CD14-positive monocyte (primary cell): ENCODE measurements at regions not wholly inside any gene's neighbourhood (a gene's known extent, or its start where the extent isn't known, plus 50 kb on each side); places are given as distances from the start of the nearest gene placed in this dataset.

ENCODE experiments used
- DNase-seq, 3 donors: peaks; one replicate each; pipeline ENCODE4 v3.0.0-alpha.2; 2011 to 2022
- H2AFZ ChIP-seq: 2 replicates; pipeline ENCODE4 v1.6.0; 2012; ENCODE audit warnings: mild to moderate bottlenecking, low read depth, low read length, inconsistent platforms; ENCODE audit not compliant: insufficient read depth, poor library complexity, severe bottlenecking
- H3K27ac ChIP-seq, 2 donors: 1 replicate in 1 of 2; 2 replicates in 1 of 2; pipeline ENCODE4 v1.5.1; 2012 to 2013; ENCODE audit warnings: low read length in 2 of 2, control low read depth in 1 of 2, inconsistent platforms in 1 of 2, low read depth in 1 of 2, mild to moderate bottlenecking in 1 of 2
- H3K27me3 ChIP-seq, 2 donors: one replicate each; pipeline versions ENCODE4 v1.6.0 to v1.6.1; 2011 to 2013; ENCODE audit warnings: low read length in 2 of 2; ENCODE audit not compliant: control insufficient read depth in 2 of 2, insufficient read depth in 2 of 2
- H3K36me3 ChIP-seq, 2 donors: replicated peaks in 1 of 2; 1 replicate in 1 of 2; 2 replicates in 1 of 2; pipeline versions ENCODE4 v1.5.1 to v1.6.1; 2012 to 2013; ENCODE audit warnings: low read length in 2 of 2, control low read depth in 1 of 2, inconsistent platforms in 1 of 2, mild to moderate bottlenecking in 1 of 2; ENCODE audit not compliant: insufficient read depth in 2 of 2, control insufficient read depth in 1 of 2
- H3K4me1 ChIP-seq, 2 donors: 1 replicate in 1 of 2; 2 replicates in 1 of 2; pipeline versions ENCODE4 v1.5.1 to v1.6.1; 2012 to 2013; ENCODE audit warnings: low read length in 2 of 2, control low read depth in 1 of 2, inconsistent platforms in 1 of 2, mild to moderate bottlenecking in 1 of 2, moderate library complexity in 1 of 2; ENCODE audit not compliant: insufficient read depth in 2 of 2, control insufficient read depth in 1 of 2
- H3K4me2 ChIP-seq: replicated peaks from 2 replicates; pipeline ENCODE3; 2012; ENCODE audit warnings: low read length, moderate library complexity, mild to moderate bottlenecking; ENCODE audit not compliant: poor library complexity, severe bottlenecking; ENCODE audit errors: extremely low read depth
- H3K4me3 ChIP-seq, 3 experiments: fragments of 200-600 bp in 1 of 3; sonication (generic) in 1 of 3; replicated peaks in 1 of 3; 1 replicate in 2 of 3; 2 replicates in 1 of 3; pipeline ENCODE4 v1.5.1; 2011 to 2013; ENCODE audit warnings: low read length in 3 of 3, mild to moderate bottlenecking in 3 of 3, control low read depth in 2 of 3, low read depth in 2 of 3, inconsistent platforms in 1 of 3, moderate library complexity in 1 of 3
- H3K79me2 ChIP-seq: 2 replicates; pipeline ENCODE4 v1.6.0; 2012; ENCODE audit warnings: mild to moderate bottlenecking, control low read depth, inconsistent platforms, low read length, moderate library complexity; ENCODE audit not compliant: insufficient read depth
- H3K9ac ChIP-seq: 2 replicates; pipeline ENCODE4 v1.6.0; 2017; ENCODE audit warnings: low read length, mild to moderate bottlenecking; ENCODE audit not compliant: insufficient read depth, poor library complexity, severe bottlenecking
- H3K9me3 ChIP-seq, 2 donors: replicated peaks in 1 of 2; 1 replicate in 1 of 2; 2 replicates in 1 of 2; pipeline versions ENCODE4 v1.5.1 to v1.6.1; 2012 to 2013; ENCODE audit warnings: low read length in 2 of 2, control low read depth in 1 of 2; ENCODE audit not compliant: control insufficient read depth in 1 of 2, insufficient read depth in 1 of 2
- H4K20me1 ChIP-seq: 2 replicates; pipeline ENCODE4 v1.6.0; 2012; ENCODE audit warnings: mild to moderate bottlenecking, low read length, control low read depth, moderate library complexity; ENCODE audit not compliant: insufficient read depth
- H3K27ac Mint-ChIP-seq, 7 donors: one replicate each; pipeline ENCODE4 v1.8.0; 2020; ENCODE audit warnings: mild to moderate bottlenecking in 7 of 7, mixed read lengths in 7 of 7, moderate library complexity in 6 of 7, inconsistent platforms in 2 of 7
- H3K27me3 Mint-ChIP-seq, 3 donors: one replicate each; pipeline ENCODE4 v1.8.0; 2021 to 2022; ENCODE audit warnings: low read depth in 3 of 3, mild to moderate bottlenecking in 3 of 3, mixed read lengths in 3 of 3, moderate library complexity in 3 of 3, inconsistent platforms in 1 of 3
- H3K36me3 Mint-ChIP-seq, 2 donors: one replicate each; pipeline ENCODE4 v1.8.0; 2020; ENCODE audit warnings: mixed read lengths in 2 of 2, inconsistent platforms in 1 of 2, mild to moderate bottlenecking in 1 of 2
- H3K4me1 Mint-ChIP-seq: one replicate; pipeline ENCODE4 v1.8.0; 2020; ENCODE audit warnings: mild to moderate bottlenecking, mixed read lengths
- H3K4me3 Mint-ChIP-seq, 2 donors: one replicate each; pipeline ENCODE4 v1.8.0; 2020; ENCODE audit warnings: mild to moderate bottlenecking in 2 of 2, mixed read lengths in 2 of 2, moderate library complexity in 1 of 2
- H3K9me3 Mint-ChIP-seq, 7 donors: one replicate each; pipeline ENCODE4 v1.8.0; 2020 to 2022; ENCODE audit warnings: mixed read lengths in 7 of 7, mild to moderate bottlenecking in 6 of 7, moderate library complexity in 6 of 7, inconsistent platforms in 2 of 7
- CTCF ChIP-seq: fragments of 200-600 bp; IDR thresholded peaks from one replicate; pipeline ENCODE4 v1.8.0; 2022; ENCODE audit warnings: antibody characterized with exemption, mild to moderate bottlenecking
- WGBS: methylation state at CpG from one replicate; pipeline ENCODE4 v1.1.5; 2013; ENCODE audit warnings: missing lambda C conversion rate; ENCODE audit not compliant: insufficient coverage; 5-methylcytosine and 5-hydroxymethylcytosine counted together
- intact Hi-C, 2 donors: fragments of 100-400 bp; cut with micrococcal nuclease; formaldehyde crosslinking; loops; one replicate each; pipeline versions ENCODE4 v1.15.0 to v1.15.1; 2023

GRCh38 chr3:109548192-109548938 lies 211.0 kb upstream of the DPPA4 start:
- TF ChIP-seq CTCF, result no peak
- intact Hi-C loops, result no loop called here
- no peak overlapping the region for H3K27ac Mint-ChIP-seq
- H3K27me3 ChIP-seq, result no peaks in the 10 kb centered on the region
- no peak for DNase-seq
- no peaks in the 10 kb centered on the region for H3K36me3 ChIP-seq
- no peak overlapping the region for H3K27ac ChIP-seq
- no peaks in the 10 kb centered on the region for H4K20me1 ChIP-seq
- H3K4me3 Mint-ChIP-seq, result no peak overlapping the region
- no peak overlapping the region for H3K9ac ChIP-seq
- H3K9me3 ChIP-seq, result no peaks in the 10 kb centered on the region
- no peak overlapping the region for H2AFZ ChIP-seq
- peaks cover 0 to 3% (median 1%) of the 10 kb centered on the region in 3 donors for H3K27me3 Mint-ChIP-seq
- H3K4me1 ChIP-seq, result no peaks in the 10 kb centered on the region
- H3K4me2 ChIP-seq, result no peak overlapping the region
- H3K79me2 ChIP-seq, result no peaks in the 10 kb centered on the region
- no peak overlapping the region for H3K4me3 ChIP-seq
- H3K4me1 Mint-ChIP-seq, result no peaks in the 10 kb centered on the region
- no peaks in the 10 kb centered on the region for H3K36me3 Mint-ChIP-seq
- no CpG with 5 or more reads among the region's 1 CpG for WGBS
- H3K9me3 Mint-ChIP-seq, result peaks cover 0 to 5% (median 0%) of the 10 kb centered on the region in 7 donors

GRCh38 chr3:109553591-109554371 lies 216.4 kb upstream of the DPPA4 start:
- Histone ChIP-seq H3K4me1 (no peaks in the 10 kb centered on the region), H4K20me1 (no peaks in the 10 kb centered on the region), H3K9me3 (no peaks in the 10 kb centered on the region), H3K79me2 (no peaks in the 10 kb centered on the region), H2AFZ (no peak overlapping the region), H3K27ac (no peak overlapping the region), H3K36me3 (no peaks in the 10 kb centered on the region), H3K4me3 (no peak overlapping the region), H3K27me3 (no peaks in the 10 kb centered on the region), H3K9ac (no peak overlapping the region), H3K4me2 (no peak overlapping the region)
- H3K4me1 Mint-ChIP-seq, result no peaks in the 10 kb centered on the region
- H3K36me3 Mint-ChIP-seq, result no peaks in the 10 kb centered on the region
- intact Hi-C loops, result no loop called here
- 85% methylated on average over 3 of the region's 4 CpGs for WGBS
- no peak overlapping the region for H3K4me3 Mint-ChIP-seq
- TF ChIP-seq CTCF, result no peak
- no peak for DNase-seq
- peaks cover 1% of the 10 kb centered on the region in 3 donors for H3K27me3 Mint-ChIP-seq
- H3K9me3 Mint-ChIP-seq, result peaks cover 0 to 7% (median 3%) of the 10 kb centered on the region in 7 donors
- H3K27ac Mint-ChIP-seq, result no peak overlapping the region
